ENCODE measurements at regions not wholly inside any gene's neighbourhood (a gene's known extent, or its start where the extent isn't known, plus 50 kb on each side); places are given as distances from the start of the nearest gene placed in this dataset.

DNA sequence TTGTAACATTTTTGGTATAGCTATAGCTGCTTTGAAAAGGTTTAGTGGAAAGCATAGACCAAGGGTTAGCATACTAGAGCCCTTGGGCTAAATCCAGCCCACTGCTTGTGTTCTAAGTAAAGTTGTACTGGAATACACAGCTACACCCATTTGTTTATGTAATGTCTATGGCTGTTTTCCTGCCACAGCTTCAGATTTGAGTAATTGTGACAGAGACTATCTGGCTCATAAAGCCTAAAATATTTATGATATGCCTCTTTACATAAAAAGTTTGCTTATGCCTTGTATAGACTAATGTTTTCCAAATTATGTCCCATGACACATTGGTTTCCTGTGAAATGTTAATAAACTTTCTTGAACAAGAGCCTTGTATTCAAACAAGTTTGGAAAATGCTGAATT lies 234.8 kb upstream of the ATP2B1 start:
- DNase-seq (ENCODE audit: low spot score) (no peak), FAIRE-seq (no peak)

DNA sequence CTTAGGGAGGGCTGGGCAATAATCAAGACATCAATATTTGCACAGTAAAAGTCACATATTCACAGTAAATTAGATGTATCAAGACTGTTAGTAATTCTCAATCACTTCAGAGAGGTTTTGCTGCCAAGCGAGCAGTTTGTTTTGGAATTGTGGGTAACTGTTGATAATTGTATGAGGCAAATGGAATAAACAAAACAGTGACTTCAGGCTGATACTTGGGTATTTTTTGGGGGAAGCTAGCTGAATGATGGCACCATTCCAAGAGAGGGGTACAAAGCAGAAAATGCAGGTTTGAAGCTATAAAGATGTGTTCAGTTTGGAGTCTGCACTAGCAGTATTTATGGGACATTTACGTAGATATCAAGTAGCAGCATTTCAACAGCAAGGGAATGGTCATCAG lies 232.8 kb upstream of the ATP2B1 start:
- no peak for FAIRE-seq
- no peak for DNase-seq (ENCODE audit: low spot score)

DNA sequence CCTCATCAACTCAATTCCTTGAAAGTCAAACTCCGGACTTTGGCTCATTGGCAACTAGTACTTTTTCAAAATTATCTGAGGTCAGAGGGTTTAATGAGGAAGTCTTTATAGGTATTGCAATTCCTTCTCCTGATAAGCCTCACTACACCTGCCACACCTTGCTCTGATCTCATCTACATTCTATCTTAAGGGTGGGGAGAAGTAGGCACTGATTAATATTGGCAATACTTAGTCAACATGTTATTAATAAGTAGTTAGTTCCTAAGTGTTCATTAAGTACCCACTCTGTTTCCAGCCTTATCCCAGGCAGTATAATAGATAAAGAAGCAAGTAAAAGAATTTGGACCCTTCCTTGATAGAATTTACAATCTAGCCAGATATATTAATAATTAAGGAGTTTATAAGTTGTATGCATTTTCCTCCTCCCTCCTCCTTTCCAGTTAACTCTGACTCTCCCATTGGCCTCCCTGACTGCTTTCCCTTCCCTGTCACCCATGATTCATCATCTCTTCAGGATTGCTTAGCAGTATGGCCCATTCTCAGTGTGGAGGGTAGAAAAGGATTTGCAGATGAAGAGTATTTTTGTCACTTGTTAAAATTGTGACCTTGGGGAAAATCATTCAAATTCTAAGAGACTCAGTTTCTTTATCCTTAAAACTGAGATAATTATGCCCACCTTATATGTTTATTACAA lies 231.0 kb upstream of the ATP2B1 start:
- no peak for FAIRE-seq
- DNase-seq (ENCODE audit: low spot score): no peak

DNA sequence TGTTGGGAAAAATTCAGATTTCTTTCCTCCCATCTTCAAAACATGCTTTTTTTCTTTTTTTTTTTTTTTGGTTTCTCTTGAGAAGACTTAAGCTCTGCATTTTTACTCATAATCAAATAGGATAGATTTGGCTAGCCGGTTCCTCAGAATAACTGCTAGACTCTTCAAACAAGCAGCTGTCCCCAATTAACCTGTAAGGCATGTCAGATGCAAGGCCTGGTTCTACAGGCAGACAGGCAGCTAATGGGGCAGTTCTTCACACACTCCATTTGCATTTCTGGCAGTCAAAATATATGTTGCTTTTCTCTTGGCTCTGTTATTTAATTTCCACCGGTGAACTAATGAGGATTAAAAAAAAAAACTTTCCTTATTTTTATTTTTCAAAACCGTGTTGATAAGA lies 228.0 kb upstream of the ATP2B1 start:
- FAIRE-seq: no peak
- no peak for DNase-seq (ENCODE audit: low spot score)

DNA sequence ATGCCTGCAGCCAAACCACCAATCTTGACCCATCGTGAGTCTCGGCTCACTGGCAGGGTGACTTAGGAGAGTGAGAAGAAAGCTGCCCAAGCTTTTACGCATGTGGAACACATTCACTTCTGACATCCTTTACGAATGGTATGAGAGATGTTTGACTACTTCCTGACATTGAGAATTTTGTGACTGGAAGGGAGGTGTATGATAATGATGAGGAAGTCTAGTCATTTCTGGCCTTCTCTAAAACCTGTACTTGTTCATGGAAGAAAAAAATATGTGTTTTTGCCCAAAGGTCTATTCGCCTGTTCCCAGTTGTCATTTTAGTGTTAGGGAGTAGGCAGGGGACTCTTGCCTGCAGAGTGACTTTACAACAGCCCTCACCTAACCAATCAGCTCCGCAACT lies 227.2 kb upstream of the ATP2B1 start:
- DNase-seq (ENCODE audit: low spot score) (no peak), FAIRE-seq (no peak)

DNA sequence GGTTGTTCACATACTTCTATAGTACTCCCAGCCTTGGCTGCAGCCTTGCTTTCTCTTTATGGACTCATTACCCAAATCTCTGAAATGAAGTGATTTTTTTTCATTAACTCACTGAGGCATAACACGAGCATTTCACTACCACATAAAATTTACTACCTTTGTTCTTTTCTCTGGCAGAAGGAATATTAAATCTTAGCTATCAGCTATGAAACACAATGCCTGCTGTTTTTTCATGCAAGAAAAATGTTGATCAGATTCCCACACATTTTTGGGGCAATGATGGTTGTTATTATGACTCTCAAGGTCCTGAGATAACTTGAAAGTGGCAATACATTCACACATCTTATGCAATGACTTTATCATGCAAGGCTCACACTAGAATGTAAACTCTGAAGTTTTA lies 225.3 kb upstream of the ATP2B1 start:
- no peak for DNase-seq (ENCODE audit: low spot score)
- FAIRE-seq: no peak

DNA sequence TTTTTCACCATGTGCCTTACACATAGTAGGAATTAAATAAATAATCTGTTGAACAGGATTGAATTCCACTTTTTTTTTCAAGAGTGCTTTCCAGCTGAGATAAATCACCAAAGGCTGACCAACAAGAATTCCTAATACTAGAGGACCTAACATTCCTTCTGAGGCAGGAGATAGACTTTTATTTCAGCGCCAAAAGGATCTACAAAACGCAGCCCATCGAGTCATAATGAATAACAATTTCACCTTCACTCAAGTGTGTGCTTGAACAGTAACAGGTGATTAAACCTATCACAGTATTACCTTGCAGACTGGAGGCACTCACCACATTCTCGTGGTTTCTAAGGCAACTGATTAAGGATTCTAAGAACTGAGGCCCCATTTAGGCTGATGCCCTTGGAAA lies 224.3 kb upstream of the ATP2B1 start:
- FAIRE-seq (no peak), DNase-seq (ENCODE audit: low spot score) (no peak)

DNA sequence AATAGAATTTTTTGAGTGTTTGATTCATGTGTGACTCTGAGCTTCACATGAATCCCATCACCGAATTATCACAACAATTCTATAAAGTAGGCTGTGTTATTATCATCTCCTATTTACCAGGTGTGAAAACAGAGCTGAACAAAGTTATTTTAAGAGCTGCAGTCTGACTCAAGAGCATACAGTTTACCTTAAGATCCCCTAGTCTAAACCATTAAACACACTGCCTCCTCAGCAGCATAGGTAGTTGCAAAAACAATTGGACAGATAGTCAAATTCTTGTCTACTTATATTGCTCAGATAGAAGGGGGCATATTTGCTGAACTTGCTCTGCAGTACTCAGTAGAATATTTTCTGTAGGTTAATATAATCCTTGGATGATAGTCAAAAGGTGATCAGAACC lies 219.8 kb upstream of the ATP2B1 start:
- DNase-seq (ENCODE audit: low spot score) (no peak), FAIRE-seq (no peak)

DNA sequence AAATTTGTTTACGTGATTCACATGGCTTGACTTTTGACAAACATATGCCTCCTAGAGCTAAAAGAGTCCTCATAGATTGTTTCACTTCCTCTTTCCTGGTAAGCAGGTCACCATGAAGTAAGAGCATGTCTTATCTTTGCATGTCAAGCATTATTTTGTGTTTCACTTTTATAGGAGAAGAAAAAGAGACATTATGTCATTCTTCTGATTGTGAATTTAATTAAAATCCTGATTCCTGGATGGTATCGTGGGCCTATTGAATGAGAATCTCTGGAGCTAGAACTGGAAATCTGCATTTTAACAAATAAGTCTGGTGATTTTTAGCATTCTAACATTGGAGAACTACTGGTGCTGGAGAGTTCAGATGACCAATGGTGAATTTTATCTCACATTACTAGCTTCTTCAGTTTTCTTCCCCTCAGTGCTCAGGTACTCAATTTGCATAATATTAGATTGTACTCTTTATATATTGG lies 218.6 kb upstream of the ATP2B1 start:
- DNase-seq (ENCODE audit: low spot score) (no peak), FAIRE-seq (no peak)

DNA sequence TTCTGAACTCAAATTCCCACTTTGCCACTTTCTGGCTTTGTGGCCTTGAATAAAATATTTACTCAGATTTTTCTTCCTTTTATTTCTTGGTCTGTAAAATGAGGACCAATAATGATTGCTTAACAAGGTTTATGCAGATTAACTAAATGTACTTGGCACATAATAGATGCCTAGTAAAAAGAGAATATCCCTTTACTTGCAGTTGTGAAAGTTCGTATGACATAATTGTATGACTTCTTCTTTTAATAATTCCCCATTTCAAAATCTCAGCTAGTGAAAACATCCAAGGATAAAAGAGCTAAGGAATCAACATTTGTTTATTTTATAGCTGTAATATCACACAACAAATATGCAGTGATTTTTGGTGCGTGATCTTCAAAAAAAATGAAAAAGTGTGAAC lies 215.6 kb upstream of the ATP2B1 start:
- DNase-seq (ENCODE audit: low spot score): no peak
- FAIRE-seq: no peak

DNA sequence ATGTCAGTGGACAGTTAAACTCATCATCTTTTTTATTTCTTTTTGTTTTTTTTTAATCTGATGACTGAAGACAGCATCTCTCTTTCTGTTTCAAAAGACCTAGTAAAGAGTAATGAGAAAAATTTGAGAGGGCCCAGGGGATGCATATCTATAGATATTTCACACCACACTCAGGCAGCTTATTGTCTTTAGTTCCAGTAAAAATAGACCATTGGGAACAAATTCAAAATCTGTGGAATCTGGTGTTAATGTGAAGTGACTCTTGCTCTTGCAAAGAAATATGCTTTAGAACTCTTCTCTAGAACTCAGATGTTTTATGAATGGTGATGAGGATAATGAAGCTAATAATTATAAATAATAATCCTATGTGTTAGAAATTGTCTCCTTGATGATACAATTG lies 214.5 kb upstream of the ATP2B1 start:
- FAIRE-seq (no peak), DNase-seq (ENCODE audit: low spot score) (no peak)

DNA sequence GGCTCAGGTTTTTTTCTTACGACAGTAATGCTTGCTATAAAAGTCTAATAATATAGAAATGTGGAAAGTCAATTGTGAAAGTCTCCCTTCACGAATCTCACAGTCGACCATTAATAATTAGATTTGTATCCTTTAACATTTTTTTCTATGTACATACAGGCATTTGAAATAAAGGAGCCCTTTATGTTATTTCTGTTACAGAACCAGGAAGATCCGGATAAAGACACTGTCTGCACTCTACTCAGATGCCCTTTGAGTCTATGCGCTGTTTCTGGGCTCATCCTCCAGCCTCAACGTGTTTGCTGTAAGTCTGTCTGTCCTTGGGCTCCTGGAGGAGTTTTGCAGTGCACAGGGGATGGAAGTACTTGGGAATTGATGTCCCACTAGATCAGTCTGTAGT lies 212.2 kb upstream of the ATP2B1 start:
- DNase-seq (ENCODE audit: low spot score): no peak
- FAIRE-seq: no peak

DNA sequence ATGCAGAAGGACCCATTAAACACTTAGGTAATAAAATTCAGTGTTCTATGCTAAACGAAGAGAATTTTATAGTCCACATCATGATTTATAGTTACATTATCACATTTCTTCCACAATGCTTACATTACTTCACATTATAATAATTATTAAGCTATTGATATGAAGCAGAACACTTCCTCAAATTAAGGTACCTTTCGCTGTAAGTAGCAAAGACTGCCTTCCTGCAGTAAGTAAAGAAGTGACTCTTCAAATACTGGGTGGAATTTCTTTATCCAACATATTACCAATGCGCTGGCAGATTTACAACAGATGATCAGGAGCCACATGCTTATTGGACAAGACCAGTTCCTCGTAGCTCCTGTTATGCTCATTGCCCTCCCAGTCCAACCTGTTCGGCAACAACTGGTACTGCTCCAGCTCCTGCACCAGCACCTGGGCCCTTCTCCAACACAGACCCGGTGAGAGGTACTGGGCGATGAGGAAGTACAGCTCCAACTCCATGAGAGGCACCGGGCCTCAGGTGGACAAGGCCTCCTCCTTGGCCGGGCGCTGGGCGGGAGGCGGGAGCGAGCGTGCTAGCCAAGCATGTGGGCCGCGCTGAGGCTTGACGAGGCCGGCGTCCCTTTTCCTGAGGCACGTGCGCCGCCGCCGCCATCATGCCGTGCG lies 210.7 kb upstream of the ATP2B1 start:
- DNase-seq (ENCODE audit: low spot score): no peak
- no peak for FAIRE-seq

DNA sequence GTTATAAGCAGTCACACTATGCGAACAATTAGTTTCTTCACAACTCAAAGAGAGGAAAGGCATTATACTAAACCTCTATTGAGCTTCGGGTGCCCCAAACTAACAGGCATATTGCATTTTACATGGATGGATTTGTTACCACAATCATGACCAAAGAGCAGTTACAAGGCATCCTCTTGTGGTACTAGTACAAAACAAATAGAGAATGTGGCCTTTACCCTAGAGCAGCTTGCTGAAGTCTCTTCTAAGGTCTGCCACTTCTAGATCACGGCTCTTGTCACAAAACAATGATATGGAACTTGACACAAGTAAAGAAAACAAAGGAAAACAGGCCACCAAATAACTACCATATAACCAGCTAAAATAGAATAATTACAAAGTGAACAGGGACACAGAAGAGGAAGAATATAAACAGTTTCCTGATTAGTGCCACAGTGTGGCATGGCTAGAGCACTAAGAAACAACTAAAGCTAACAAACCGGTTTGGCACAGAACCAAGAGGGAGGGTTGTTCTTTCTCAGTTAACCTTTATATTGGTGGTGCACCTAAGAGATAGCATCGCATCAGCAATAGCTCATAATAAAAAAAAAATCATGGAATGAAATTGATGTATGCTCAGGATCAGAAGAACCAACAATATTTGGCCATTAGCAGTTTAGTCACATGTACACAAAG lies 209.7 kb upstream of the ATP2B1 start:
- no peak for FAIRE-seq

DNA sequence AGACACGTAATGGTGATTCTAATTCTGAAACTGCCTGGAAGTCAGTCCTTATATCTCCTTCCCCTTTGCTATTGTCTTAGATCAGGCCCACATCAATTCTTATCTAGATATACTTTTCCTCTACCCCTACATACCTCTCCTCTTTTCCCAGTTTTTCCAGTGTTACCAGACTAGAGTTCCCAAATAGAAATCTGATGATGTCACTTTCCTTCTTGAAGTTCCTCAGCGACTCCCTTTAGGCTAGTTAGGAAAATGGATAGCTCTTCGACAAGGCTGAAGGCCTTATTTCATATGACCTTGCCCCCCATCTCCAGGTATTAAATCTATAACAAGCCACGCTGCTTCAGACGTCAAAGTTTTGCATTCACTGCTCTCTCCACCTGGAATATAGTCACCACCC lies 201.1 kb upstream of the ATP2B1 start:
- FAIRE-seq: no peak

More for the DNA sequence above, 209.7 kb upstream of the ATP2B1 start:
- no peak for DNase-seq (ENCODE audit: low spot score)

DNA sequence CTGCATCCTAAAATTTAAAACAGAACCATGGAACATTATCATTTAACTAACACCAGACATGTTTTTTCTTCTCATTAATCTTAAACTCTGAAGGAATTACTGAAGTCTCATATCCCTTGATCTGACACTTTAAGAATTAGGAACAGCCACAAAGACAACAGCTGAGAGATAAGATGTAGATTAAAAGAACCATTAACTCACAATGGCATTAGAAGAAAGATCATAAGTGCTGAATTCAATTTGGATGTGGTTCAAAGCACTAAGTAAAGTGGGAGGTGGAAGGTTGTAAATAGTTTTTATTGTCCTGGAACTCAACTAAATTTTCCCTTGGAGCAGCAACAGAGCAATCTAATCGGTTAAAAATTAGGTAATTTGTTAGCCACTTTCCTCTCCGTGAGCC lies 199.0 kb upstream of the ATP2B1 start:
- FAIRE-seq (no peak), DNase-seq (ENCODE audit: low spot score) (no peak)

More for the DNA sequence above, 201.1 kb upstream of the ATP2B1 start:
- DNase-seq (ENCODE audit: low spot score): no peak

DNA sequence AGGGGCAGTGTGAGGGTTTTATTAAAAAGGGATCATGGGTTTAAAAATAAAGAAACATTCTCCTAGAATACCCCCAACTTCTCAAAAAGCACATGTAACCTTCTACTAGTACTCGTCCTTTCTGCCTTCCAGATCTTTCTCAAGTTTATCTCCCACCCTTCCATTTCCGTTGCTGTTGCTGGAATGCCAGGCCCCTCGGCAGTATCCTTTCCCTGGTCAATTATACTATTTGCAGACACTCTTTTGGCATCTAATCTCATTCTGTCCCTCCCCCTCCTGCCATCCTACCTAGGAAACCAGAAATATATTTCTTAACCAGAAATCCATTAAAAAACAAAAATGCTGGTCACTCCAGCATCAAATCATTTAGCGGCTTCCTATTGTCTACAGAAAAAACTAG lies 198.2 kb upstream of the ATP2B1 start:
- DNase-seq (ENCODE audit: low spot score): no peak
- FAIRE-seq: no peak

DNA sequence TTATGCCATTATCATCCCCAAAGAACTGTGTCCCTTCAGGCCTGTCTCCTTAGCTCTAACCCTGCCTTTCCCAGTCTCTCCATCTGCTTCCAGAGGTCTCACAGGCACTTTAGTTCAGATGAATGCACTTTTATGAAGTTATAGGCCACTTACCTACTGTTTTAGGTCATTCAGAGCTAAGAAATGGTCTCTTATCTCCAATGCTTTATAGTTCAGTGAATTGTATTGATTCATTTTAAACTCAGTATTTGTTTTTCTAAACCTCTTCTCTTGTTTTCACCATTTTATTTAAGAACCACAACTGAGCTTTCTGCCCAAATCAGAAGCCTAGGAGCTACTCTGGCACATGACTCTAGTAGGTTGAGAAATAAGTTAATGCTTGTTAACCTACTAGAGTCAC lies 197.5 kb upstream of the ATP2B1 start:
- DNase-seq (ENCODE audit: low spot score): no peak
- no peak for FAIRE-seq

DNA sequence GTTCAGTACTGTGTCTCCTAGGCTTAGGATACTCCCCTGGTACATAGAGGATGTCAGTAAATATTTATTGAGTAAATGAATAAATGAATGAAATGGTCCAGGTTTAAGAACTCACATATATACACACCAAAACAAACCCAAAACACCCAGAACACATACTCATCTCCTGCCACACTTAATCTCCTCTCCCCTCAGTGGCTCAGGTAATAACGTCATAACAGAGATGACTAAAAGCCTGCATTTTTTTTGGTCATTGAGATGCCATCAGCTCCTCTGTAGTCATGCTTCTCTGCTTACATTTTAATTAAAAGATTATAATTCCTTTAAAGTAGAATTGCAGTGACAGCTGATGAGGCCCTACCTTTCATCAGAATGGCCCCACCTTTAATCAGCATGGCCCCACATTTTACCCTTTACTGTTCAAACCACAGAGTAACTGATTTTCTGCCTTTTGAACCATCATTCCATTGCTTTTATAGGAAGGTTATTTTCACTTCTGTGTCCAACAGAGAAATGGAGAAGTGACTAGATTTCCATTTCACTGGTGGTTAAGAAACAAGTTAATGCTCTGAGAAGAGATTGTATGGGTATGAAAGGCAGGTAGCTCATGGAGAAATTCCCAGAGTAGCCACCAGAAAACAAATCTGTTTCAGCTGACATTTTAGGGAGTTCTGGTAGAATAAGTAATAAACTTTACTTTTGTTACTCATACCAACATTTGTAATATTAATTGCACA lies 193.4 kb upstream of the ATP2B1 start:
- DNase-seq (ENCODE audit: low spot score) (no peak), FAIRE-seq (no peak)

DNA sequence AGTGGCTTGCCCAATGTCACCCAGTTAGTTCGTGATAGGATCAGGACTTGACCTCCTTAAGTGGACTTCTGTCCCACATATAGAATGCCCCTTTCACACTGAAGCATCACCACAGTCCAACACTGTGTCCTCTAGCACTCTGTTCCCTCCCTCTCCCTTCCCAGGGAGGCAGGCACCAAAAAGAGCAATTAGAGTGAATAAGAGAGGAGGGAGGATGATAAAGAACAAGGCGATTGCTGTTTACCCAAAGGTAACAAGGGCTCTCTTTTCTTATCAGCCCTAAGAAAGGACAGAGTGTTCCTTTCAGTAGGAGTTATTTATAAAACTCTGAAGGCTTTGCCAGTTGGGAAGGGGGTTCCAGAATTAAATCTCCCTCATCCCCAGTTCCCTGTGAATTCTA lies 192.7 kb upstream of the ATP2B1 start:
- FAIRE-seq: no peak
- no peak for DNase-seq (ENCODE audit: low spot score)

DNA sequence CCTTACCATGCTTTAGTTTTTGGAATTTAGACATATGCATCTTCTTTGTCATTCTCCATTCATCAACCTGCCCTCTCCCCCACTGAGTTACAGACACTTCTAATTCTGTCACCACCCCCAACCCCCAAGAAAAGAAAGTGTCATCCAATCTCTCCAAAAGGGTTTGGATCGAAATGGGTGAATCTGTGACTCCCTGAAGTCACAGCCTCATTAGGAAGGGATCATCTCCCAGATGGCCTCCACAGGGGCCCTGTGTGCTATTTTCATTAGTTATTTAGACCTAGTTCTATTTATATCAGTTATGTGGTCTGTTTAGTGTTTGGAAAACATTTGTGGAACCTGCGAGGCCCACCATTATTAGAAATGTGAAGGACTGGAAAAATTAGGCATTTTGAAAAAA lies 191.0 kb upstream of the ATP2B1 start:
- no peak for FAIRE-seq
- no peak for DNase-seq (ENCODE audit: low spot score)

DNA sequence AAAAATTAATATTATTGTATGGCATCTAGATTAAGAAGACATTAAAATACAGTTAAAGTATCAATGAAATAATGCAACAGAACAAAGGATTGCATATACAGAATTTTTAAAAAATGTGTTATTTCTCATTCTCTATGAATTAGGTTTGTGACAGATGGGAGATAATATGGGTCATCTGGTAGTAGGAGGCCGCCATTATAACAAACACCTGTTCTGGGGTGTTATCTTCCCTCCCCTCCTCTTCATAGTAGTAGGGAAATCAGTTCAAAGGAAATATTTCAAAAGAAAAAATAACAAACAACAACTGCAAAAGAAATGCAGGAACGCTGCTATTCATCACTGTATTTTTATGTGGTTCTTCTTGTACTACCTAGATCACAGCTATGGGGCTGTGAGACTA lies 187.0 kb upstream of the ATP2B1 start:
- DNase-seq (ENCODE audit: low spot score) (no peak), FAIRE-seq (no peak)

Data from urothelium cell line (cell line).